ENCODE measurements at regions not wholly inside any gene's neighbourhood (a gene's known extent, or its start where the extent isn't known, plus 50 kb on each side); places are given as distances from the start of the nearest gene placed in this dataset.

DNA sequence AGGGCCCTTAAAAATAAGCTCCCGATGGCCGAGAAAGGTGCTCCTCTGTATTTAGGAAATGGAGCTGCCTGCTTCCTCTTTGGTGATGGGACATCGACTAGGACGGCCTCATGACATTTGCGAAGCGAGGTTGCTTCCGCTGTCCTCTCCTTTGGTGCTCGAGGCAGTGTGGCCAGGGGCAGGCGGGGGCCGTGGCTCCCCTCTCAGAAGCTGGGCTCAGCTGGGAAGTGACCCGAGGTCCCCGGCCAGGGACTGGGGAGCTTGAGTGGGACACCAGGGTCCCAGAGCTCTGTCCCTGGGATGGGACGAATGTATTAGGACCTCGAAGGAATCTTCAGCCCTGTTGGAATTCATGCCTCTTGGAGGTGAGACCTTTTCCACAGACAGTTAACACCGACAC, 151.1 kb downstream of the CTTN start:
- no peaks in the 10 kb centered on the region for H3K9me2 ChIP-seq
- no peak overlapping the region for H3K9ac ChIP-seq
- no peak overlapping the region for H3K4me3 ChIP-seq (ENCODE audit: low read depth in 2 of 2, low read length in 1 of 2)
- H3K36me3 ChIP-seq (replicated peaks in 1 of 2; ENCODE audit: control insufficient read depth in 1 of 2, insufficient read depth in 2 of 2, low read length in 1 of 2) = no peaks in the 10 kb centered on the region
- no peaks in the 10 kb centered on the region for H3K79me2 ChIP-seq (ENCODE audit: insufficient read depth)
- no peak overlapping the region for H3K4me2 ChIP-seq
- no peak for TF ChIP-seq SIN3A (IDR thresholded peaks at IDR 0.05; ENCODE audit: borderline replicate concordance, low read depth, low read length)
- no peak for TF ChIP-seq GATA2 (CRISPR knock-in tag; IDR thresholded peaks at IDR 0.05)
- TF ChIP-seq, protein P1, sequence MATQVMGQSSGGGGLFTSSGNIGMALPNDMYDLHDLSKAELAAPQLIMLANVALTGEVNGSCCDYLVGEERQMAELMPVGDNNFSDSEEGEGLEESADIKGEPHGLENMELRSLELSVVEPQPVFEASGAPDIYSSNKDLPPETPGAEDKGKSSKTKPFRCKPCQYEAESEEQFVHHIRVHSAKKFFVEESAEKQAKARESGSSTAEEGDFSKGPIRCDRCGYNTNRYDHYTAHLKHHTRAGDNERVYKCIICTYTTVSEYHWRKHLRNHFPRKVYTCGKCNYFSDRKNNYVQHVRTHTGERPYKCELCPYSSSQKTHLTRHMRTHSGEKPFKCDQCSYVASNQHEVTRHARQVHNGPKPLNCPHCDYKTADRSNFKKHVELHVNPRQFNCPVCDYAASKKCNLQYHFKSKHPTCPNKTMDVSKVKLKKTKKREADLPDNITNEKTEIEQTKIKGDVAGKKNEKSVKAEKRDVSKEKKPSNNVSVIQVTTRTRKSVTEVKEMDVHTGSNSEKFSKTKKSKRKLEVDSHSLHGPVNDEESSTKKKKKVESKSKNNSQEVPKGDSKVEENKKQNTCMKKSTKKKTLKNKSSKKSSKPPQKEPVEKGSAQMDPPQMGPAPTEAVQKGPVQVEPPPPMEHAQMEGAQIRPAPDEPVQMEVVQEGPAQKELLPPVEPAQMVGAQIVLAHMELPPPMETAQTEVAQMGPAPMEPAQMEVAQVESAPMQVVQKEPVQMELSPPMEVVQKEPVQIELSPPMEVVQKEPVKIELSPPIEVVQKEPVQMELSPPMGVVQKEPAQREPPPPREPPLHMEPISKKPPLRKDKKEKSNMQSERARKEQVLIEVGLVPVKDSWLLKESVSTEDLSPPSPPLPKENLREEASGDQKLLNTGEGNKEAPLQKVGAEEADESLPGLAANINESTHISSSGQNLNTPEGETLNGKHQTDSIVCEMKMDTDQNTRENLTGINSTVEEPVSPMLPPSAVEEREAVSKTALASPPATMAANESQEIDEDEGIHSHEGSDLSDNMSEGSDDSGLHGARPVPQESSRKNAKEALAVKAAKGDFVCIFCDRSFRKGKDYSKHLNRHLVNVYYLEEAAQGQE (IDR thresholded peaks at IDR 0.05; ENCODE audit: low read depth, low read length) = no peak
- TF ChIP-seq ELF1 (IDR thresholded peaks at IDR 0.05) = no peak
- TF ChIP-seq RXRA (IDR thresholded peaks at IDR 0.05; ENCODE audit: borderline replicate concordance, low read depth) = no peak
- TF ChIP-seq, protein P2, sequence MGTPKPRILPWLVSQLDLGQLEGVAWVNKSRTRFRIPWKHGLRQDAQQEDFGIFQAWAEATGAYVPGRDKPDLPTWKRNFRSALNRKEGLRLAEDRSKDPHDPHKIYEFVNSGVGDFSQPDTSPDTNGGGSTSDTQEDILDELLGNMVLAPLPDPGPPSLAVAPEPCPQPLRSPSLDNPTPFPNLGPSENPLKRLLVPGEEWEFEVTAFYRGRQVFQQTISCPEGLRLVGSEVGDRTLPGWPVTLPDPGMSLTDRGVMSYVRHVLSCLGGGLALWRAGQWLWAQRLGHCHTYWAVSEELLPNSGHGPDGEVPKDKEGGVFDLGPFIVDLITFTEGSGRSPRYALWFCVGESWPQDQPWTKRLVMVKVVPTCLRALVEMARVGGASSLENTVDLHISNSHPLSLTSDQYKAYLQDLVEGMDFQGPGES (IDR thresholded peaks at IDR 0.05; ENCODE audit: low read depth, low read length) = no peak
- TF ChIP-seq TCF12 (IDR thresholded peaks at IDR 0.05) = no peak
- no peak for TF ChIP-seq FOSL2 (IDR thresholded peaks at IDR 0.05; ENCODE audit: borderline replicate concordance, low read depth)
- no peak for TF ChIP-seq SMC3 (IDR thresholded peaks at IDR 0.05; ENCODE audit: low read depth, low read length)
- TF ChIP-seq, protein P3, sequence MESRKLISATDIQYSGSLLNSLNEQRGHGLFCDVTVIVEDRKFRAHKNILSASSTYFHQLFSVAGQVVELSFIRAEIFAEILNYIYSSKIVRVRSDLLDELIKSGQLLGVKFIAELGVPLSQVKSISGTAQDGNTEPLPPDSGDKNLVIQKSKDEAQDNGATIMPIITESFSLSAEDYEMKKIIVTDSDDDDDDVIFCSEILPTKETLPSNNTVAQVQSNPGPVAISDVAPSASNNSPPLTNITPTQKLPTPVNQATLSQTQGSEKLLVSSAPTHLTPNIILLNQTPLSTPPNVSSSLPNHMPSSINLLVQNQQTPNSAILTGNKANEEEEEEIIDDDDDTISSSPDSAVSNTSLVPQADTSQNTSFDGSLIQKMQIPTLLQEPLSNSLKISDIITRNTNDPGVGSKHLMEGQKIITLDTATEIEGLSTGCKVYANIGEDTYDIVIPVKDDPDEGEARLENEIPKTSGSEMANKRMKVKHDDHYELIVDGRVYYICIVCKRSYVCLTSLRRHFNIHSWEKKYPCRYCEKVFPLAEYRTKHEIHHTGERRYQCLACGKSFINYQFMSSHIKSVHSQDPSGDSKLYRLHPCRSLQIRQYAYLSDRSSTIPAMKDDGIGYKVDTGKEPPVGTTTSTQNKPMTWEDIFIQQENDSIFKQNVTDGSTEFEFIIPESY (IDR thresholded peaks at IDR 0.05; ENCODE audit: borderline replicate concordance, low read depth) = no peak
- TF ChIP-seq FOXJ3 (CRISPR knock-in tag; IDR thresholded peaks at IDR 0.05) = no peak
- TF ChIP-seq MXI1 (IDR thresholded peaks at IDR 0.05; ENCODE audit: low read depth, low read length) = no peak
- WGBS (ENCODE audit: low lambda C conversion rate) = 62% methylated on average over 10 of the region's 15 CpGs
- no peaks in the 10 kb centered on the region for H4K20me1 ChIP-seq (ENCODE audit: insufficient read depth)
- no peak overlapping the region for H2AFZ ChIP-seq (ENCODE audit: low read depth)
- peaks cover 0 to 19% of the 10 kb centered on the region in 2 experiments; a peak in 2 of 4 replicates for H3K4me1 ChIP-seq (ENCODE audit: control insufficient read depth in 1 of 2, insufficient read depth in 2 of 2, low read depth in 1 of 2, low read length in 1 of 2)
- H3F3A ChIP-seq (replicated peaks; ENCODE audit: insufficient read depth) = no peaks in the 10 kb centered on the region
- ChIA-PET POLR2A (no interaction called here), CTCF (interaction anchor here (0.7 to 1.2 kb wide), 5 partner anchors 8 to 206 kb away, joined by 3 to 4 read pairs (median 3); no protein-coding TSS in a partner anchor)
- H3K27ac ChIP-seq (ENCODE audit: low read depth in 2 of 2, low read length in 1 of 2) = no peak overlapping the region
- H3K9me3 ChIP-seq = no peaks in the 10 kb centered on the region
- H3K27me3 ChIP-seq (ENCODE audit: insufficient read depth) = no peaks in the 10 kb centered on the region
- no peak for DNase-seq

All from SK-N-SH (cell line).